HG03064 (cell line): ENCODE measurements at regions not wholly inside any gene's neighbourhood (a gene's known extent, or its start where the extent isn't known, plus 50 kb on each side); places are given as distances from the start of the nearest gene placed in this dataset.

ENCODE experiments used
- ATAC-seq: cut with Tn5 transposase; IDR thresholded peaks from one replicate; pipeline ENCODE4 v1.9.1; 2021; ENCODE audit warnings: low read depth; ENCODE audit not compliant: unreplicated experiment

DNA sequence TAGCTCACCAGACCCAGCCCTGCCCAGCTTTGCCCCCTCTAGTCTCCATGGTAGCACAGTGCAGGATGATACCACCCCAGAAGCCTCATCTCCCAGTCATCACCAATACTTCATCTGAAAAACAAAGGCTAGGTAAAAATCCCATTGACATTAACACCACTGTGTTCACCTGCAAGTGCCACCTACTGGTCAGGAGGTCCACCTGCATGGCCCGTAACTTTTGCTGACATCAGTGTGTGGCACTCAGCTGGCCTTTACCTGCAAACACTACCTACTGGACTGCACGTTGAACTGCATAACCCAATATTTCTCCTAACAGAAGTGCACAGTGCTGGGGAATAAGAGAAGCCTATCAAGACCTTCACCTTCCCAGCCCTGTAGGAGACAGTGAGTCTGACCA, 234.7 kb upstream of the ADGRB3 start:
- ATAC-seq = no peak

DNA sequence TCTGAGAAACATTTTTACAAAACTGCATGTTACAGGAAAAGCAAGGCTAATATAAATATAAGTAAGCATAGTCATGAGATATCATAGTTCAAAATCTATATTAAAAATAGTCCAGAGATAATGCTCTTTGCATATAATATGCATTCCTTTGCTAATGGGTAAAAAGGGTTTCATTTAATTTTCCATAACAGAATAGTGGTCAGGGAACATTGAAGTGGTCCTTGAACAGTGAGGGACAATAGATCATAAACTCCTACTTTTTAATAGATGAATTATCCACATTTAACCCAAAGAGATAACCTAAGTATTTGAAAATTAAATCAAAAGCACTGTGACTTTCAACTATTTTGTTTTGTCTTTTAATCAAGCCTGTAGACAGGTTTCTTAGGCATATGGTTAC, 243.1 kb upstream of the ADGRB3 start:
- no peak for ATAC-seq

DNA sequence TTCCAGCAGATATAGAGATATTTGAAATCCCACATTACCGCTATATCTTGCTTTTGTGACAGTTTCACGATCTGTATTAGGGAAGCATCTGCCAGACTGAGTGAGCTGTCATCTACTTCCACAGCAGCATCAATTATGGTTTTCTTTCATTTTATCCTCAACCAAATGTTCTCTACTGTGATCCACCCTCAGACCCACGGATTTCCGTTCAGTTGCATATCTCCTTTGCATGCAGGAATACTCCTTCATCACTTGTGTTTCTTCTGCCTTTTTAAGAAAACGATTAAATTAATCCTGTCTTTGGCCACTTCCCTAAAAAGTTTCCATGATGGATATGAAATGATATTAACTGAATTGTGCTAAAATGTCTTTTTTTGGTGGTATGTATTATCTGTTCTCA, 262.1 kb upstream of the ADGRB3 start:
- ATAC-seq = no peak

DNA sequence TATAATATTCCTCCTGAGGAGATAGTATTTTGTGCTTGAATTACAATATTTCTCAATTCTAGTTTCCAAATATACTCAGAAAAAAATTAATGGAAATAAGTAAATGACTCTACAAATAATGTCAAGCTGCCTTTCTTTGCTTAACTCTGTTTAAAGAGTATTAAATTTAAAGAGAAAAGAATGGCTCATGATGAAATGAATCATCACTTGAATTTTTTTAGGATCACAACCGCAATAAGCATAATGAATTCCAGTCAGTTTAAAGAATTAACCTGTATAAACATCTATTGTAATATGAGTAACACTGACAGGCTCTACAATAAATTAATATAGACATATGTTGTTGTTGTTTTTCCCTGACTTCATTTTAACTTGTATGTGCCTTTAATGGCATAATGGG, 266.2 kb upstream of the ADGRB3 start:
- ATAC-seq = no peak

DNA sequence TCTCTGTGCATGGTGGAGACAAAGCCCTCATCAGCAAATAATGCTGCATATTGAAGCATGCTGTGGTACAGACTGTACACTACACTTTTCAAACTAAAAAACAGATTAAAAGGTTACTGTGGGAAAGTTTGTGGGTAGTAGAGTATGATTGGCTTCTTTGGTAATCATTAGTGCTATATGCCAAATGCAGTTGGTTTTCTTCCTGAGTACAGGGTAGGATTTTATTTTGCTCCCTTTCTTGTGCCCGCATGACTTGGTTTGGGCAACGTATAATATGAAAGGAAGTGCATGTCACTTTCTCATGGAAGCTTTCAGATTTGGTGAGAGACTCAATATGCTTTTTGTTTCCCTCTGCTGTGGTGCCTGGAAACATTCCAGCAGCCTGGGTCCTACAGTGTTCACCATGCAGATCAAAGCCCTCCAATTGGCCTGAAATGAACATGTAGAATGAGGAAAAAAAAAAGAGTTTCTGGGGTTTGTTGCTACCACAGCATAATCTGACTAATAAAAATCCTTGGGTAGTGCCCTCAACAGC, 270.7 kb upstream of the ADGRB3 start:
- ATAC-seq = no peak

DNA sequence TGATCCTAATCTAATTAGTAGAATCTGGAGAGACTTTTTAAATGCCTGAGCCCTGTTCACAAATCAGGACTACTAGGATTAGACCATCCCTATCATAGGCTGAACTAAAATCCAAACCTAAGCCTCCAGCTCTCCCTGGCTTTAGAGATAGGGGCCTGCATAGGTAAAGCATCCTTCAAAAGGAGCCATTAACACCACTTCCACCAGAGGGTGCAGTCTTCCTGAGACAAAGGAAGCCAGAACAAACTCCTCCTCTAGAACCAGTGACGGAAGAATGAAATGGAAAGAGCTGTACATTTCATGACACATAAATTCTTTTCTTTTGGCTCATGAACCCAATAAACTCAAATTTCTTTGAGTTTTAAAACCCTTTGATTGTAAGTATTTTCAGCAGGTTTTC, 291.2 kb upstream of the ADGRB3 start:
- no peak for ATAC-seq

DNA sequence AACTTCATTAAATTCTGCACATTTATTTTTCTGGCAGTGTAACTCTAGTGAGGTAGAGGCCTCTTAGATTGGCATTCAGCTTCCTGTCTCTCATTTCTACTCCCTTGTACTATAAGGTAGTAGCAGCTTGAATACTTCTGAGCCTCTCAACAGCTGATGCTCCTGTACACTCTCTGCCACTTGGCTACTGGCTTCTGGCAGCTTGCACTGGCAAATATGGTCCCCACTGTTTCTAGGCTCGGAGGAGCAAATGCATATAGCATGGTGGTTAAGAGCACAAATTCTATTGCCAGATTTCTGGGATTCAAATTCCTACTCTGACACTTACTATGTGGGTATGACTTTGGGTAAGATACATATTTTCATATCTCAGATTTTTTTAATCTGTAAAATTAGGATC, 292.8 kb upstream of the ADGRB3 start:
- ATAC-seq = no peak

DNA sequence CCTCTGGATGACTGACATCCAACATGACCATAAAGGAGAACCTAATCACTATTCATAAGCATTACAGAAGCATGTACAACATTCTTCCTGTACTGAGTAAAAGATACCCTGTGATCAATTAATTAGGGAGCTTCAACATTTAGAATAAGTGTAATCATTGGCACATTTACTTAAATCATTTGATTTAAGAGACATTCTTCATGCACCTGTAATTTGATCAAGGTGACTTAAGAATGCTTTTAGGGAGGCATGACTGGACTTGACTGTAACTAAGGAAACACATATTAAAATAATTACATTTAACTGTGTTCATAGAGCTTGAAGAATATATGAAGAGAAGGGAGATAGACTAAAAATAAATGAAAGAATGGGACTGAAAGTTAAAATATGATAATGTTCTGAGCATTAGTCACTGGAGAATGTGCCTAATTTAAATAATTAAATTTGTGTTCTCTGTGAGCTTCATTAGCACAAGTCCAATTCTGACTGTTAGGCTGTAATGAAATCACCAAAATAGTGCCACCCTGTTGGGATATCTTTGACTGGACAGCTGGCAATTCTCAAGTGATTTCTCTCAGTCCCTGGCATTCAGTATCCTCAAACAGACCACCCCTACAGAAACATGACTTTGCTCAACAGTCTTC, 295.5 kb upstream of the ADGRB3 start:
- ATAC-seq = no peak

DNA sequence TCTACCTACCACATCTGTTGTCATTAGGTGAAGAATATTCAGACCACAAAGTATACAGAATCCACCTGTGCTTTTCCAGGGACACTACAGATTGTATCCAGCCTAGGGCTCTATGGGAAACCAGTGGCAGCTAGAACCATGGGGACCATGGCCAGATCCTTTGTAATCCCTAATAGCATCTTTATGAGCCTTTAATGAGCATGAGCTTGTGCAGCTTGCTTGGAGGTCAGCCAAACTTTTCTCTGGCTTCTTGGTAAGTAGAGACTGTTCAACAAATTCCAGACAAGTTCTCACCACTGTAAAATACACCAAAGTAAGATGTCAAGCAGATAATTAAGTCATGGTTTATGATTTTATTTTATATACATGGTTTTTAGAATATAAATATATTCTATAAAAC, 301.6 kb upstream of the ADGRB3 start:
- ATAC-seq = no peak

DNA sequence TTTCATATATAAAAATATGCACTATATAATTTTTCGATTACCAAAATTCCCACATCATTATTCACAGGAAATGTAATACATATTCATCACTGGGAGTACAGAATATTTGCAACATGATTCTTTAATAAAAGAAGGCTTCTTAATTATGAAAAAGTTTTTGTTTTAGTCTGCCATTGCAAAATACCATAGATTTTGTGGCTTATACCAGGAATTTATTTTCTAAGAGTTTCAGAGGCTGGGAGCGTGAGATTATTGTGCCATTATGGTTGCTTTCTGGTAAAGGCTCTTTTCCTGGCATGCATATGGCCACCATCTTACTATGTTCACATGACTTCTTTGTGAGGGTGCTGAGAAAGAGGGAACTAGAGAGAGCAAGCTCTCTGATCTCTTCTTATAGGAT, 306.9 kb upstream of the ADGRB3 start:
- no peak for ATAC-seq

DNA sequence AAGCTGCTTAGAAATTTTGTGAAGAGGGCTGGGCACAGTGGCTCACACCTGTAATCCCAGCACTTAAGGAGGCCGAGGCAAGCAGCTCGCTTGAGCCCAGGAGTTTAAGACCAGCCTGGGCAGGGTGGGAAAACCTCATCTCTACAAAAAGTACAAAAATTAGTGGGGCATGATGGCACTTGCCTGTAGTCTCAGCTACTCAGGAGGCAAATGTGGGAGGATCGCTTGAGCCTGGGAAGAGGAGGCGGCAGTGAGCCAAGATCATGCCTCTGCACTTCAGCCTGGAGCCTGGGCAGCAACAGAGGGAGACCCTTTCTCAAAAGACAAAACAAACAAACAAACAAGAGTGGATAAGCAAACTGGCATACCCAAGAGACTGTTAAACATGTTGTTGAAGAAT, 308.3 kb upstream of the ADGRB3 start:
- no peak for ATAC-seq

DNA sequence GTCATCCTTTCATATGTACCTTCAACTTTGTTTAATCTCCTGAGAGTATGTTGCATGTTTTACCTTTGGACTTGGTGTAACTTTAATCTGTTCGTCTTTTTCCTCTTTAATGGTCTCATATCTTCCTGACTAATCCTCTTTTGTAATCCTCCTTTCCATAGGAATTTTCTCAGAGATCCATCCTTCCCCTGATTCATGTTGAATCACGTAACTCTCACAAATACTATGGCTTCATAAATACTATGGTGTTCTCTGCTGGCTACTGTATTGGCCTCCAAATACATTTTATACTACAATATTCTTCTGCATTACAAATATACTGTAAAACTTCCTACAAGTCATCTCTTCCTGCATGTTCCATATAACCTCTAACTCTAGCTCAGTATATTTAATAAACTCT, 317.7 kb upstream of the ADGRB3 start:
- ATAC-seq = no peak

DNA sequence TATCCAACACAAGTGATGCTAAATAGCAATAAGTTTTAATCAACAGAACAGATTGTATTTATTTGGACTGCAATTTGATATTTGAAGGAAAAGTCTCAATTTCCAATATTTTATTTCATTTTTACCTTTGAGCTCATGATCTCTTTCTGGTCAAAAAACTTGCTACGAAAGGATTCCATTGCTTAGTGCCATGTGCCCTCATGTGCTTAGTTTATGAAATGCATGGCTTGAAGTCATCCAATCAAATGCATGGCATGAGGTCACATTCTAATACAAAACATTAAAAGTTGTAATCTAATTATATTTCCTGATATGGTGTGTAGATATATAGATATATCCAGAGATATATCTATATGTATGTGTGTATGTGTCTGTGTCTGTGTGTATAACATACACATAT, 321.2 kb upstream of the ADGRB3 start:
- ATAC-seq = no peak

DNA sequence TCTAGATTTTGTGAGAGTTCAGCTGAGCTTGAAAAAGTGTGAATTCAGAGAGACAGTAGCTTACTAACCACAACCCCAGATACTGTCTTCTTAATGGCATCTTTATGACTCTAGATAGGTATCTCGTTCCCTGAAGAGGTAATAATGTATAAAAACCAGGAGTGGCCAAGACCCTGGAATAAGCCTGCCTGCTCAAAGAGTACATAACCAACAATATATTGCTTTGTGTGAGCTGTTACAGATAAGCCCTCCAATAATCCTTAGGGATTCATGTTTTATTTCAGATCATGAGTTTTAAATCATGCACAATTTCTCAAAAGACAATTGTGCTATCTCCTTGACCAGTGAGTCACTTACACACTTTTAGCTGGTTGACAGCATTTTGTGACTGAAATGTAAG, 327.8 kb upstream of the ADGRB3 start:
- ATAC-seq = no peak

DNA sequence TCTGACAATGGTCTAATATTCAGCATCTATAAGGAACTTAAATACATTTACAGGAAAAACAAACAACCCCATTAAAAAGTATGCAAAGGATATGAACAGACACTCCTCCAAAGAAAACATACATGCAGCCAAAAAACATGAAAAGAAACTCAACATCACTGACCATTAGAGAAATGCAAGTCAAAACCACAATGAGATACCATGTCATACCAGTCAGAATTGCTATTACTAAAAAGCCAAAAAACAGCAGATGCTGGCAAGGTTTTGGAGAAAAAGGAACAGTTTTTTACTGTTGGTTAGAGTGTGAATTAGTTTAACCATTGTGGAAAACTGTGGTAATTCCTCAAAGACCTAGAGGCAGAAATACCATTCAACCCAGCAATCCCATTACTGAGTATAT, 339.0 kb upstream of the ADGRB3 start:
- no peak for ATAC-seq

DNA sequence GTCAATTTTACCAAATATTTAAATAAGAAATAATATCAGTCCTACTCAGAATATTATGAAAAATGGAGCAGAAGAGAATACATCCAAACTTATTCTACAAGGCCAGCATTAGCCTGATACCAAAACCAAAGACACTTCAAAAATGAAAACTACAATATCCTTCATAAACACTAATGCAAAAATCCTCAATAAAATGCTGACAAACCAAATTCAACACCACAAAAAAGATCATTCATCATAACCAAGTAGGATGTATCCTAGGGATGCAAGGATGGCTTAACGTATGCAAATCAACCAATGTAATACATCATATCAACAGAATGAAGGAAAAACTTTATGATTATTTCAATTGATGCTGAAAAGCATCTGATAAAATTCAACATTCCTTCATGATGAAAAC, 352.4 kb upstream of the ADGRB3 start:
- ATAC-seq = no peak

DNA sequence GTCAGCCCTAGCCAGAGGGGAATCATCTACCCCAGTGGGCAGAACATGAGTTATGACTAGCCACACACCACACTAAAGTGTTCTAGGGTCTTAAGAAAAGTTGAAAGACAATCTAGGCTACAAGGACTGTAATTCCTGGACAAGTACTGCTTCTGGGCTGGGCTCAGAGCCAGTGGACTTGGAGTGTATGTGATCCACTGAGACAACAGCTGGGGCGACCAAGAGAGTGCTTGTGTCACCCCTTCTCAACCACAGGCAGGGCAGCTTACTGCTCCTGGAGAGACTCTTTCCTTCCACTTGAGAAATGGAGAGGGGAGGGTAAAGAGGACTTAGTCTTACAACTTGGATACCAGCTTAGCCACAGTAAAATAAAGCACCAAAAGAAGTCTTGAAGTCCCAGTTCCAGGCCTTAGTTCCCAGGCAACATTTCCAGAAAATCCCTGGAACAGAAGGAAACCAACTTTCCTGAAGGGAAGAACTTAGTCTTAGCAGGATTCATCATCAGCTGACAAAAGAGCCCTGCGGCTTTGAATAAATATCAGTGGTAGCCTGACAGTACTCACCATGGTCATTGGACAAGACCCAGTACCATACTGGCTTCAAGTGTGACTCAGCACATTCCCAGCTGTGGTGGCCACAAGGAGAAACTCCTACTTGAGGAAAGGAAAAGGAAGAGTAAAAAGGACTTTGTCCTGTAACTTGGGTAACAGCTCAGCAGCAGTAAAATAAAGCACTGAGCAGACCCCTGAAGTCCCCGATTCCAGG, 355.1 kb upstream of the ADGRB3 start:
- no peak for ATAC-seq

DNA sequence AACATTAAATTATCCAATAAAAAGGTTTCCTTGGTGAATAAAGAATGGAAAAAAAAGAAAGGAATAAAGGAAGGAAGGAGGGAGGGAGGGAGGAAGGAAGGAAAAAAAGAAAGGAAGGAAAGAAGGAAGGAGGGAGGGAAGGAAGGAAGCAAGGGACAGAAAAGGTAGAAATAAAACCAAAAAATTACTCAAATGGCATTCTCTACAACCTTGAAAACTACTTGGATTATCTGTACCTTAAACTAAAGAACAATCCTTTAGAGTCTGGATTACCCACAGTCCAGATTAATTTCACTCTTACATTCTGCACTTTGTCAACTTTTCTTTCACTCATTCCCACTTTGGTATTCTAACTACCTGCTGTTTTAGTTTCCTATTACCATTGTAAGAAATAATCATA, 361.8 kb upstream of the ADGRB3 start:
- no peak for ATAC-seq

DNA sequence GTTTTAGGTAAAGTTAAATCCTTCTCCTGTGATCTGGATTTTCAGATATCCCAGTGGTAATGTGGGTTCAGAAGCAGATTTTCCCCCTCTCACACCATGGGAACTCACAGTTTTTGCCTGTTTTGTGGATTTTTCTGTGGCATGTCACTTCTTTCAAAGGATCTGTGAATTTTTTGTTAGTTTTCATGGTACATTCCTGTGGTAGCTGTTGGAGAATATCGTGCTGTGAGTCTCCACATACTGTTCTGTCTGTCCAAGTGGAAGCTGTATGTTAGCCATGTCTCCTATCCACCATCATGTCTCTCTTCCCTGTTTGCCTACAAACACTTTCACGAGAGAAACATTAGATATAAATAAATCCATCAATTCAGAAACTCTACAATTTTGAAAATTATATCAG, 378.7 kb upstream of the ADGRB3 start:
- ATAC-seq = no peak

DNA sequence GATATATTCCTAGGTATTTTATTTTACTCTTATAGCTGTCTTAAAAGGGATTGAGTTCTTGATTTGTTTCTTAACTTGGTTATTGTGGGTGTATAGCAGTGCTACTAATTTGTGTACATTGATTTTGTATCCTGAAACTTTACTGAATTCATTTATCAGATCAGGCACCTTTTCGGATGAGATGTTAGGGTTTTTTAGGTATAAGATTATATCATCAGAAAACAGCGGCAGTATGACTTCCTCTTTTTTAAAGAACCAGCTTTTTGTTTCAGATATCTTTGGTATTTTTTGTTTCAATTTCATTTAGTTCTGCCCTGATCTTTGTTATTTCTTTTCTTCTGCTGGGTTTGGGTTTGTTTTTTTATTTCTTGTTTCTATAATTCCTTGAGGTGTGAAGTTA, 382.4 kb upstream of the ADGRB3 start:
- peak; percentile 77 for ATAC-seq

DNA sequence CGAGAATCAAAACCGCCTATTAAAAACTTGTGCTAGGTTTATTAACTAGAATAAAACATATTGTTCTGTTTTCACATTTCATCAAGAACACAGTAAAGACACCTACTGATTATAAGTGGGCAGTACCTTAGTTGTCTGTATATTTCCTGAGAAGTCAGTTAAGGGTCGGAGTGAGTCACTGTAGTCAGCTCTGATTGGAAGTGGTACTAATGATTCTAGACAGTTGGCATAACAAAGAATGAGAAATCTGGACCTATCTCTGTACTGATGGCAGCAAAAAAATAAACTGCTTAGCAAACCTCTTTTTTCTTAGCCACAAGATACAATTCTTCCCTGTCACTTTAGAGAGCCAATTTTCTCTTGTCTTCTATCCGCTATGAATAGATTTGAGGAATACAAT, 387.3 kb upstream of the ADGRB3 start:
- ATAC-seq = no peak

DNA sequence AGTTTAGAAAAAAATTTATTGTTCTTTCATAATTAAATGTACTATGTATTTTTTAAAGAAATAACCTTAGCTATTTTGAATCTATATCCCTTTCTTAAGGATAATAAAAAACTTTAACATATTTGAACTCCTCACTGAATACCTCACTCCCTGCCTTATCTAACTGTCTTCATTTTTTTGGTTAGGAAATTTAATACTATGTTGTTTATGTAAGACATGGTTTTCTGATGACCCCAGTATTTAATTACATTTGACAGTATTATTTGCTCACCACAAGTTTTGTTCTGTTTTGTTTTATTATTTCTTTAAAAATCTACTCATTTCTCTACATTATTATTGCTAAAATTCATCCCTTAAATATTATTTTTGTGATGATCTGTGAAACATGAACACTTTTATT, 394.4 kb upstream of the ADGRB3 start:
- ATAC-seq = no peak
